ENCODE measurements at regions not wholly inside any gene's neighbourhood (a gene's known extent, or its start where the extent isn't known, plus 50 kb on each side); places are given as distances from the start of the nearest gene placed in this dataset.

DNA sequence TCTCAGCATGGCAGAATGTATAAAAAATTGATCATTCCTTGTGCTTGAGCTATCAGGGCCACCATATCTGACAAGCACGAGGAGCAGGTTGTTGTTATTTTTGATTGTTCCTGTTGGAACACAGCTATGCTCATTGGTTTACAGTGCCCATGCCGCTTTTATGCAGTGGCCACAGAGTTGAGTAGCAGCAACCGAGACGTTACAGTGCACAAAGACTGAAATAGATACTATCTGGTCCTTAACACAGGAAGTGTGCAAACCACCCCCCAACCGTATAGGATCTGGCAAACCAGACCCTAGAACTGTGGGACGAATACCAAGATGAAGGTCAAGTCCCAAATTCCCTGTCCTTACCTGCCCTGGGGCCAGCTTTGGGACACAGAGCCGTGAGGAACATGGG is 216.6 kb downstream of the KLF6 start:
- Mint-ChIP-seq H3K4me3 (no peak overlapping the region), H3K27ac (no peak overlapping the region), H3K4me1 (no peaks in the 10 kb centered on the region), H3K27me3 (no peaks in the 10 kb centered on the region), H3K9me3 (ENCODE audit: insufficient read depth) (no peaks in the 10 kb centered on the region)
- Histone ChIP-seq H2AFZ (ENCODE audit: insufficient read depth, low read depth, low read length, poor library complexity, severe bottlenecking) (no peak overlapping the region), H3K27ac (ENCODE audit: low read length in 2 of 2) (no peak overlapping the region), H3K4me3 (ENCODE audit: control extremely low read depth in 1 of 5, extremely low read depth in 1 of 5, insufficient read depth in 1 of 5, low read depth in 2 of 5, low read length in 4 of 5) (no peak overlapping the region), H3K9ac (ENCODE audit: low read length) (no peak overlapping the region), H3K9me3 (ENCODE audit: control extremely low read depth in 1 of 3, control insufficient read depth in 2 of 3, insufficient read depth in 1 of 3, low read length in 2 of 3) (peaks cover 0 to 5% (median 3%) of the 10 kb centered on the region in 3 donors), H3K4me2 (replicated peaks; ENCODE audit: low read depth, low read length, poor library complexity, severe bottlenecking) (no peak overlapping the region), H3K27me3 (replicated peaks in 1 of 4; ENCODE audit: control extremely low read depth in 1 of 4, control insufficient read depth in 3 of 4, insufficient read depth in 4 of 4, low read length in 3 of 4) (no peaks in the 10 kb centered on the region), H3K36me3 (replicated peaks in 1 of 2; ENCODE audit: control extremely low read depth in 1 of 2, control insufficient read depth in 1 of 2, extremely low read depth in 1 of 2, insufficient read depth in 2 of 2, low read length in 1 of 2) (no peaks in the 10 kb centered on the region), H3K79me2 (ENCODE audit: control insufficient read depth, insufficient read depth, low read length) (no peaks in the 10 kb centered on the region), H3K4me1 (ENCODE audit: control insufficient read depth in 2 of 2, insufficient read depth in 2 of 2, low read length in 2 of 2) (no peaks in the 10 kb centered on the region), H4K20me1 (ENCODE audit: control insufficient read depth, insufficient read depth, low read length, poor library complexity, severe bottlenecking) (no peaks in the 10 kb centered on the region)
- no peak for ATAC-seq (ENCODE audit: low read depth)
- no peak for TF ChIP-seq EZH2 (IDR thresholded peaks at IDR 0.05; ENCODE audit: borderline replicate concordance, insufficient read depth, low read depth, low read length, poor library complexity, severe bottlenecking)
- intact Hi-C loops (cut with micrococcal nuclease), result no loop called here
- ChIA-PET CTCF (interaction anchor here (0.6 kb wide), 1 partner anchor 172 kb away, joined by 5 read pairs; no protein-coding TSS in a partner anchor), POLR2A (no interaction called here)
- WGBS (ENCODE audit: insufficient coverage), result 55% methylated on average over 7 of the region's 7 CpGs
- no peak for DNase-seq

DNA sequence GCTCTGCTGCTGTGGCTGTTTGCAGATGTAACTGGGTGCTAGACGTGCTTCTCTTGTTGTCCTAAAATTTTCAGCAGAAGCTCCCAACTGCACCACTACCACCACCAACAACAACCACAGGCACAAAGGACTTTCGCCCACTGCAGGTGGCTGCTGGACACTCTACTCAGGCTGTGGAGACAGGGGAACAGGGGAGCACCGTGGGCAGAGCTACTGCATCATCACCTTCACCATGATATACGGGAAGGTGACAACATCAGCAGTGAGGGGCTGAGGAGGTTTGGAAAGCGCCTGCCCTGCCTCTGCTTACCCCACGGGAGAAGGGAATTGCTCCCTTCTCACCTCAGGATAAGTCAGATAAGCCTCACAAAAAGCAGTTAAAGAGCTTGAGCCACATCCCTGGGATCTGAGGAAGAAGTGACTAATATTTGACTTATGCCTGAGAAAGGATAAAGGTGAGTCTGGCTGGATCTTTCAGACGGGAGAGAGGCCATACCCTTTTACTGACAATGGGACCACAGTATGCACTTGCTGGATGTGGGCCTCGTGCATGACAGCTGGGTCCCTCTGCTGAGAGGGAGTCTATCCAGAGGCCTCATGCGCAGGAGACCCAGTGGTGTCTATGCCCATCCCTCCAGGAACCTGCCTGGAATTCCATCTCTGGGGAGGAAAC is 217.6 kb downstream of the KLF6 start:
- peaks cover 0 to 5% (median 3%) of the 10 kb centered on the region in 3 donors for H3K9me3 ChIP-seq (ENCODE audit: control extremely low read depth in 1 of 3, control insufficient read depth in 2 of 3, insufficient read depth in 1 of 3, low read length in 2 of 3)

More for the DNA sequence above, 217.6 kb downstream of the KLF6 start:
- CTCF ChIA-PET, result no interaction called here
- H3K4me1 ChIP-seq (ENCODE audit: control insufficient read depth in 2 of 2, insufficient read depth in 2 of 2, low read length in 2 of 2), result no peaks in the 10 kb centered on the region
- DNase-seq (no peak), ATAC-seq (ENCODE audit: low read depth) (no peak)
- WGBS (ENCODE audit: insufficient coverage), result 90% methylated on average over 6 of the region's 9 CpGs
- Mint-ChIP-seq H3K27ac (no peak overlapping the region), H3K27me3 (no peaks in the 10 kb centered on the region), H3K9me3 (ENCODE audit: insufficient read depth) (no peaks in the 10 kb centered on the region), H3K4me1 (no peaks in the 10 kb centered on the region), H3K4me3 (no peak overlapping the region)
- no peaks in the 10 kb centered on the region for H3K79me2 ChIP-seq (ENCODE audit: control insufficient read depth, insufficient read depth, low read length)
- no peaks in the 10 kb centered on the region for H4K20me1 ChIP-seq (ENCODE audit: control insufficient read depth, insufficient read depth, low read length, poor library complexity, severe bottlenecking)
- H3K4me3 ChIP-seq (ENCODE audit: control extremely low read depth in 1 of 5, extremely low read depth in 1 of 5, insufficient read depth in 1 of 5, low read depth in 2 of 5, low read length in 4 of 5), result no peak overlapping the region
- no peaks in the 10 kb centered on the region for H3K36me3 ChIP-seq (replicated peaks in 1 of 2; ENCODE audit: control extremely low read depth in 1 of 2, control insufficient read depth in 1 of 2, extremely low read depth in 1 of 2, insufficient read depth in 2 of 2, low read length in 1 of 2)
- no peak overlapping the region for H2AFZ ChIP-seq (ENCODE audit: insufficient read depth, low read depth, low read length, poor library complexity, severe bottlenecking)
- H3K4me2 ChIP-seq (replicated peaks; ENCODE audit: low read depth, low read length, poor library complexity, severe bottlenecking), result no peak overlapping the region
- H3K27ac ChIP-seq (ENCODE audit: low read length in 2 of 2), result no peak overlapping the region
- no peak for TF ChIP-seq EZH2 (IDR thresholded peaks at IDR 0.05; ENCODE audit: borderline replicate concordance, insufficient read depth, low read depth, low read length, poor library complexity, severe bottlenecking)
- TF ChIP-seq, protein P1, sequence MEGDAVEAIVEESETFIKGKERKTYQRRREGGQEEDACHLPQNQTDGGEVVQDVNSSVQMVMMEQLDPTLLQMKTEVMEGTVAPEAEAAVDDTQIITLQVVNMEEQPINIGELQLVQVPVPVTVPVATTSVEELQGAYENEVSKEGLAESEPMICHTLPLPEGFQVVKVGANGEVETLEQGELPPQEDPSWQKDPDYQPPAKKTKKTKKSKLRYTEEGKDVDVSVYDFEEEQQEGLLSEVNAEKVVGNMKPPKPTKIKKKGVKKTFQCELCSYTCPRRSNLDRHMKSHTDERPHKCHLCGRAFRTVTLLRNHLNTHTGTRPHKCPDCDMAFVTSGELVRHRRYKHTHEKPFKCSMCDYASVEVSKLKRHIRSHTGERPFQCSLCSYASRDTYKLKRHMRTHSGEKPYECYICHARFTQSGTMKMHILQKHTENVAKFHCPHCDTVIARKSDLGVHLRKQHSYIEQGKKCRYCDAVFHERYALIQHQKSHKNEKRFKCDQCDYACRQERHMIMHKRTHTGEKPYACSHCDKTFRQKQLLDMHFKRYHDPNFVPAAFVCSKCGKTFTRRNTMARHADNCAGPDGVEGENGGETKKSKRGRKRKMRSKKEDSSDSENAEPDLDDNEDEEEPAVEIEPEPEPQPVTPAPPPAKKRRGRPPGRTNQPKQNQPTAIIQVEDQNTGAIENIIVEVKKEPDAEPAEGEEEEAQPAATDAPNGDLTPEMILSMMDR (IDR thresholded peaks at IDR 0.05), result no peak
- POLR2A ChIA-PET, result no interaction called here
- no peaks in the 10 kb centered on the region for H3K27me3 ChIP-seq (replicated peaks in 1 of 4; ENCODE audit: control extremely low read depth in 1 of 4, control insufficient read depth in 3 of 4, insufficient read depth in 4 of 4, low read length in 3 of 4)
- no peak overlapping the region for H3K9ac ChIP-seq (ENCODE audit: low read length)
- intact Hi-C loops (cut with micrococcal nuclease), result no loop called here

All from B cell (primary cell).